Right lobe of liver (tissue), 6 donors: ENCODE measurements at regions not wholly inside any gene's neighbourhood (a gene's known extent, or its start where the extent isn't known, plus 50 kb on each side); places are given as distances from the start of the nearest gene placed in this dataset.

ENCODE experiments used
- ATAC-seq, 4 donors: fragments of 200-7000 bp; cut with Tn5 transposase; one replicate each; pipeline ENCODE4 v1.9.1; 2020; ENCODE audit warnings: mild to moderate bottlenecking in 4 of 4, moderate library complexity in 4 of 4
- DNase-seq, 3 donors: peaks; one replicate each; pipeline ENCODE4 v3.0.0-alpha.2; 2020
- H3K27ac ChIP-seq, 3 donors: fragments of 200-600 bp; one replicate each; pipeline ENCODE4 v1.8.0; 2022
- H3K27me3 ChIP-seq, 2 donors: fragments of 200-600 bp; one replicate each; pipeline ENCODE4 v1.8.0; 2022
- H3K36me3 ChIP-seq, 4 donors: fragments of 200-600 bp; sonication (generic) in 1 of 4; one replicate each; pipeline versions ENCODE4 v1.5.1 to v1.8.0; 2017 to 2022; ENCODE audit warnings: control low read depth in 1 of 4
- H3K4me1 ChIP-seq, 4 donors: fragments of 200-600 bp; sonication (generic) in 1 of 4; one replicate each; pipeline versions ENCODE4 v1.5.1 to v1.8.0; 2017 to 2022; ENCODE audit warnings: control low read depth in 1 of 4
- H3K4me3 ChIP-seq, 3 donors: fragments of 200-600 bp; one replicate each; pipeline ENCODE4 v1.8.0; 2022
- H3K9me3 ChIP-seq, 4 donors: fragments of 200-600 bp; sonication (generic) in 1 of 4; one replicate each; pipeline versions ENCODE4 v1.5.1 to v1.8.0; 2017 to 2022; ENCODE audit warnings: control low read depth in 1 of 4
- CTCF ChIP-seq, 4 donors: fragments of 200-600 bp in 3 of 4; fragments of 450-650 bp in 1 of 4; IDR thresholded peaks; one replicate each; pipeline versions ENCODE4 v1.5.1 to v1.8.0; 2016 to 2022; ENCODE audit warnings: antibody characterized with exemption in 4 of 4, mild to moderate bottlenecking in 2 of 4
- POLR2A ChIP-seq: fragments of 450-650 bp; IDR thresholded peaks from one replicate; pipeline ENCODE4 v1.6.1; 2017; ENCODE audit warnings: antibody characterized with exemption, mild to moderate bottlenecking
- WGBS: methylation state at CpG from one replicate; pipeline ENCODE4 v1.1.6; 2018; ENCODE audit warnings: low coverage, low lambda C conversion rate; ENCODE audit not compliant: insufficient coverage; ENCODE audit errors: missing lambda C conversion rate; 5-methylcytosine and 5-hydroxymethylcytosine counted together
- intact Hi-C, 2 donors: fragments of 100-400 bp; cut with DNase I; formaldehyde crosslinking; loops; one replicate each; pipeline versions ENCODE4 v1.11.2 to v1.14.1; 2022
- donor health status: DM: no; HTN: yes; CAD: no.
- donor health status: DM: no; HTN: no; CAD: no.
- donor health status: DM: no; HTN: no; CAD: no.
- donor health status: DM: no; HTN: yes; CAD: no.
- donor health status: DM: no; HTN: yes; CAD: no.

GRCh38 chr10:33126742-33127141 is 168.7 kb upstream of the ITGB1 start:
- H3K27me3 ChIP-seq = no peaks in the 10 kb centered on the region
- H3K4me1 ChIP-seq = peaks cover 0 to 8% (median 0%) of the 10 kb centered on the region in 4 donors
- no peak overlapping the region for H3K4me3 ChIP-seq
- intact Hi-C loops = no loop called here
- H3K9me3 ChIP-seq = no peaks in the 10 kb centered on the region
- H3K27ac ChIP-seq = peak overlapping the region in 1 of 3 donors; percentile 27
- TF ChIP-seq POLR2A = no peak
- no peak for TF ChIP-seq CTCF (IDR thresholded peaks at IDR 0.05)
- 62% methylated on average over 5 of the region's 6 CpGs for WGBS
- no peak for DNase-seq
- ATAC-seq = no peak
- H3K36me3 ChIP-seq = no peaks in the 10 kb centered on the region

- no peak for DNase-seq
- Histone ChIP-seq H3K27ac (peak overlapping the region; percentile 3 to 53 (median 27)), H3K4me3 (no peak overlapping the region), H3K9me3 (no peaks in the 10 kb centered on the region), H3K4me1 (peaks cover 0 to 9% (median 0%) of the 10 kb centered on the region in 4 donors), H3K27me3 (no peaks in the 10 kb centered on the region), H3K36me3 (no peaks in the 10 kb centered on the region)
- WGBS = 54% methylated on average over 11 of the region's 15 CpGs
- ATAC-seq = peak; percentile 10 to 61 (median 51)
- intact Hi-C loops = no loop called here
- TF ChIP-seq CTCF (IDR thresholded peaks at IDR 0.05) (no peak), POLR2A (no peak)
Observed at GRCh38 chr10:33125522-33126517, 167.8 kb upstream of the ITGB1 start.

DNA sequence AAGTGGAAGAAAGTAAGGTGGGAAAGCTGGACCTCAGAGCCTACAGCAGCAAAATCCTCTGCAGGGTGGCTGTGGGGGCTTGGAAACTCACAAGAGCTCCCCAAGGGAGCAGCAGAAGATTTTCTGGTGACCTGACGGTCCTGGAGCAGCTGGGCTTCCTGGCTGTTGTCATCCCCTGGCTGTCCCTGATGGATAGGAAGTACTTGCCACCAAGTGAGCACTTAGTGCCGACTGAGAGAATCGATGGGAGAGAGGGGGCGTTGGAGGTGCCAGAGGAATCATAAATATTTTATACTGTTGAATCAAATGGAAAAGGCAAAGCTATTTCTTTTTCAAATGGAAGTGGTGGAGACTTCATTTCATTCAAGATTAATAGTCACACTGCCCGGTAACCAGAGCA is 167.1 kb upstream of the ITGB1 start:
- ATAC-seq (no peak), DNase-seq (no peak)
- Histone ChIP-seq H3K36me3 (no peaks in the 10 kb centered on the region), H3K27ac (peak overlapping the region in 1 of 3 donors; percentile 3), H3K4me1 (peaks cover 0 to 9% (median 0%) of the 10 kb centered on the region in 4 donors), H3K4me3 (no peak overlapping the region), H3K9me3 (no peaks in the 10 kb centered on the region), H3K27me3 (no peaks in the 10 kb centered on the region)
- intact Hi-C loops = no loop called here
- 72% methylated on average over 4 of the region's 5 CpGs for WGBS
- TF ChIP-seq CTCF (IDR thresholded peaks at IDR 0.05) (no peak), POLR2A (no peak)

GRCh38 chr10:33123680-33124079 is 165.7 kb upstream of the ITGB1 start:
- TF ChIP-seq POLR2A (no peak), CTCF (IDR thresholded peaks at IDR 0.05) (no peak)
- no peak overlapping the region for H3K27ac ChIP-seq
- WGBS = 33% methylated on average over 1 of the region's 2 CpGs
- no peaks in the 10 kb centered on the region for H3K36me3 ChIP-seq
- ATAC-seq = peak in 2 of 4 donors; percentile 33 to 48
- no peaks in the 10 kb centered on the region for H3K9me3 ChIP-seq
- H3K4me1 ChIP-seq = peaks cover 0 to 9% (median 0%) of the 10 kb centered on the region in 4 donors
- H3K27me3 ChIP-seq = no peaks in the 10 kb centered on the region
- H3K4me3 ChIP-seq = no peak overlapping the region
- intact Hi-C loops = no loop called here
- no peak for DNase-seq
